GM12873 (cell line): ENCODE measurements at regions not wholly inside any gene's neighbourhood (a gene's known extent, or its start where the extent isn't known, plus 50 kb on each side); places are given as distances from the start of the nearest gene placed in this dataset.

ENCODE experiments used
- TF ChIP-seq, protein P1 (sequence below): IDR thresholded peaks from 2 replicates; pipeline ENCODE4 v1.5.1; 2012; ENCODE audit warnings: low read depth, mild to moderate bottlenecking, moderate library complexity, low read length, control low read depth; ENCODE audit not compliant: insufficient read depth; ENCODE audit errors: missing control alignments

DNA sequence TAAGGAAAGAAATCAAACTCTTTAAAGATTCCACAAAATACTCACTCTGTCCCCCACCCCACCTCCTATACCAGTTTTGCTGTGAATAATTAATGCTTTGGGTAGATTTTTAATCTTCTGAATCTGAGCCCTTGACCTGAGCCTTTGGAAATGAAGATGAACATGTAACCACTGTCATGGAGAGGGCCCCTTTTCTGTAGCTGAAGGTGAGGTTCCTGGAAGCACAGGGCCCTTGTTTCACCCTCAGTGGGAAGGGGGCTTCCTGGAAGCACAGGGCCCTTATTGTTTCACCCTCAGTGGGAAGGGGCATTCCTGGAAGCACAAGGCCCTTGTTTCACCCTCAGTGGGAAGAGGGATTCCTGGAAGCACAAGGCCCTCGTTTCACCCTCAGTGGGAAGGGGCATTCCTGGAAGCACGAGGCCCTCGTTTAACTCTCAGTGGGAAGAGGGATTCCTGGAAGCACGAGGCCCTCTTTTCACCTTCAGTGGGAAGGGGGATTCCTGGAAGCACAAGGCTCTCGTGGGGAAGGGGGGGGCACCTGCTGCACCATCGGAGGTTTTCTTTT is 75.7 kb downstream of the DACT2 start:
- TF ChIP-seq, protein P1, sequence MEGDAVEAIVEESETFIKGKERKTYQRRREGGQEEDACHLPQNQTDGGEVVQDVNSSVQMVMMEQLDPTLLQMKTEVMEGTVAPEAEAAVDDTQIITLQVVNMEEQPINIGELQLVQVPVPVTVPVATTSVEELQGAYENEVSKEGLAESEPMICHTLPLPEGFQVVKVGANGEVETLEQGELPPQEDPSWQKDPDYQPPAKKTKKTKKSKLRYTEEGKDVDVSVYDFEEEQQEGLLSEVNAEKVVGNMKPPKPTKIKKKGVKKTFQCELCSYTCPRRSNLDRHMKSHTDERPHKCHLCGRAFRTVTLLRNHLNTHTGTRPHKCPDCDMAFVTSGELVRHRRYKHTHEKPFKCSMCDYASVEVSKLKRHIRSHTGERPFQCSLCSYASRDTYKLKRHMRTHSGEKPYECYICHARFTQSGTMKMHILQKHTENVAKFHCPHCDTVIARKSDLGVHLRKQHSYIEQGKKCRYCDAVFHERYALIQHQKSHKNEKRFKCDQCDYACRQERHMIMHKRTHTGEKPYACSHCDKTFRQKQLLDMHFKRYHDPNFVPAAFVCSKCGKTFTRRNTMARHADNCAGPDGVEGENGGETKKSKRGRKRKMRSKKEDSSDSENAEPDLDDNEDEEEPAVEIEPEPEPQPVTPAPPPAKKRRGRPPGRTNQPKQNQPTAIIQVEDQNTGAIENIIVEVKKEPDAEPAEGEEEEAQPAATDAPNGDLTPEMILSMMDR, result no peak

DNA sequence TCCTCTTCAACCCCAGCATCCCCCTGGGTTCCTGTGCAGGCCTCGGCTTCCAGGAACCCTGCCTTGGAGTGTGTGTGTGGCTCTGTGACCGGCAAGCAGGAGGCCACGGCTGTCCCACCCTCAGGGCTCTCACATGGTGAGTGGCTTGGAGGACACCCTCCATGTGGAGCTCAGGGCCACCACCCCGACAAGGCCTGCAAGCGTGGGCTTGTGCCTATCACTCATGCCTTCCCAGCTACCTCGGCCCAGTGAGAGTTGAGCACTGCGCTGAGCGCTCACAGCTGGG is 76.7 kb downstream of the DACT2 start:
- TF ChIP-seq, protein P1, result no peak

DNA sequence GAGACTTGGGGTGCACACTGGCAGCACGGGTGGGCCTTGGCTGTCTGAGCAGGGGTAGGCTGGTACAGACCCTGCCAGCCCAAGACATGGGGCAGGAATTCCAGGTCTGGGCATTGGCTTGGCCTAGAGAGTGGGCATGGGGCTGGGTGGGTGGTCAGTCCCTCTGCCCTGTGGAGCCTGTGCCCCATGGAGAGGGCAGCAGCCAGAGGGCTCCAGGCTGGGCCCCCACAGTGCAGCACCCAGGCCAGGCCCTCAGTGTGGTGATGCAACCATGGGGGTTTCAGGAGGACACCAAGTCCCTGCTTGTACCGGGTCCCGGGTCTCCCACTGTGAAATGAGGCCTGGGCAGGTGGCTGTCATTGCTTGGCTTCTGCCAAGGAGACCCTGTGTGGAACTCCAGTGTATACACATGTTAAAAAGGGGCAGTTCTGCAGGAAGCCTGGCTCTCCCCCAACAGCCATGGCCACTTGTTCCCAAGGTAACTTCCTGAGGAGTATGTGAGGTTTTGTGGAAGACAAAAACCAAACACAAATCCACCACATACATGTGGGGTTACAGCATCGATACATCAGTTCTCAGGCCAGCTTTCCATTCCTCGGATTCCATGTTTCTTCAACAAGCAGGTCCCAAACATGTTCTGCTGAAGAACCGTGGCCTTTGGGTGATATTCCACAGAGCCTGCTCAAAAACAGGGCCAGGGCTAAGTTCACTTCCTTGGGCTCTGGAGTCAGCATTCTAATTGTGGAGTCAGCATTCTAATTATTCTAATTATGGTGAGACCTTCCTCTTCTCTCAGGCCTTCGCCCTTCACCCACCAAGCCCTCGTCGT is 77.3 kb downstream of the DACT2 start:
- TF ChIP-seq, protein P1, result no peak

- TF ChIP-seq, protein P1, result no peak
These were observed 79.4 kb downstream of the DACT2 start for GRCh38 chr6:168240160-168240559.

DNA sequence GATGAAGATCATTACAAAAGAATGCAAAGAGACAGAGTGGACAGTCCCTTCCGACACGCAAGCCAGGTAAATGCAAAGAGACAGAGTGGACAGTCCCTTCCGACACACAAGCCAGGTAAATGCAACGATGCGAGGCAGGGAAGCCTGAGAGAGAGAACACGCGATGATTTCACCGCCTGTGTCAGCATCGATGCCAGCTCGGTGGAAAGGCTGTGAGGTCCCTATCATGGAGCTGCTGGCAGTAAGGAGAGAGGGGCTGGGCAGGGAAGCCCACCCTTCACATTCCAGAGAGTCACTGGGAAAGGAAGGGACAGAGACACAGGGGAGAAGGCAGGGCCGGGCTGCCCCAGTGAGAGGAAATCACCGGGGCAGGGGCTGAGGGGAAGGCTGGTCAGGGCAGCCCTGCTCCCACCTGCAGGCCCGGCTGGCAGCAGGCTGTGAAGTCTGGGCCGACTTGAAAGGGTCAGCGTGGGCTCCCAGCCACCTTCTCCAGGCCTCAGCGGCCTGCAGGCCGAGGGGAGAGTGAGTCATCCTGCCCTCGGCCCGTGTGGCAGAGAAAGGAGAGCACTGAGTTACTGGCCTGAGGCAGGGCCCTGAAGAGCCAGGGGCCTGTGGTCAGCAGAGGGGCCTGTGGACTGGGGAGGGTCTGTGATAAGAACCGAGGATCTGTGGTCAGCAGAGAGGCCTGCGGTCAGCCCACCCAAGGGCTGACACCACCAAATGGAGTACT is 80.4 kb downstream of the DACT2 start:
- TF ChIP-seq, protein P1, result no peak

DNA sequence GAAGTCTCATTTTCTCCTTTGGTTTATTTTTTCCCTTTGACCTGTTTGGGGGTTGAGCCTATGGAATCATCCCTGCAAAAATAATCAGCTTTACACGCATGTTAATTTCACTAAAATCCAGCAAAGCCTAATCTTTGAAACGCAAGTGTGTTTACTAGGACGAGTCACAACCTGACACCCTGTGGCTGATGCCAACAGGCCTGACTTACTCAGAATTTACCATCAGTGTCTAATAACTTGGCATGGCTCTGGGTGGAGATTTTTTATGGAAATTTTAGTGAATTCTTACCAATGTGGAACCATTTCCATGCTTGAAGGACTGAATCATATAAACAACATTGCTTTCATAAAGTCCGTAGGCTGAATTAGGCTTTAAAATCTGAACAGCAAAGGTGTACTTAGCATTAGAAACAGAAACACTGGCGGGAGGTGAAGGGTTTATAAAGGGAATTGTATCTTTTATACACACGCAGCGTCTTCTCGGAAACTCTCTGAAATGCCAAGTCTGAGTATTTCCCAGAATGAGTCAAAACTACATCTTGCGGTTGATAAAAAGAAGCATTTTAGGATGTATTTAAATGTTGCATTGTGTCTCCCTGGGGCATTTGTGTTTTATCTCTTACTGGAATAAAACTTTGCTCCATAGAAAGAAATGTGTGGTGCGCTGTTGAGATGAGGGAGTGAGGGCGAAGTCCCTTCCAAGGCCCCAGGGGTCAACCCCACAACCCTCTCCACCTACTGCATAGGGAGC is 81.2 kb downstream of the DACT2 start:
- TF ChIP-seq, protein P1, result no peak
